HG03342 (cell line): ENCODE measurements at regions not wholly inside any gene's neighbourhood (a gene's known extent, or its start where the extent isn't known, plus 50 kb on each side); places are given as distances from the start of the nearest gene placed in this dataset.
"Not testable (repeated sequence)": the region's sequence is repeated elsewhere in the genome, so short reads cannot be mapped to it uniquely, and the experiment has no call there.

Experiments
- ATAC-seq: cut with Tn5 transposase; IDR thresholded peaks from one replicate; pipeline ENCODE4 v1.9.1; 2021; ENCODE audit warnings: mild to moderate bottlenecking, moderate library complexity; ENCODE audit not compliant: unreplicated experiment

DNA sequence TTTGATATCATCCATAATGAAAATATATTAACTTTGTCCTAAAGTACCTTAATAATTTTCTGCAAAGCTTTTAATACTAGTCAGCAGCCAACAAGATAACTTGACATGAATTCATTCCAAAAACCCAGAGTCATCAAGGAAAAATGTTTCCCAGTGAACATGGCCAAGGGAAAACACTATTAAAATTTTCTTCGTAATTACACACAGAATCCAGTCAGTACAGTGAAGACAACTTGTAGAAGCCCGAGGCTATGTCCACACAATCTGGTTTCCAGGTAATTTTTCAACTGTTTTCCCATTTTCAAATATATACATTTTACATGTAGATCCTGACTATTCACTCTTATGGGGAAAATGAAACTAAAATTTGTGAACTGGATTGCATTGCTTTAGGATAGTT is 600.9 kb downstream of the CDH8 start:
- ATAC-seq: no peak

GRCh38 chr16:61432421-61432820 is 603.8 kb downstream of the CDH8 start:
- no peak for ATAC-seq

- ATAC-seq: no peak
These were observed 615.1 kb downstream of the CDH8 start for GRCh38 chr16:61421111-61421510.

DNA sequence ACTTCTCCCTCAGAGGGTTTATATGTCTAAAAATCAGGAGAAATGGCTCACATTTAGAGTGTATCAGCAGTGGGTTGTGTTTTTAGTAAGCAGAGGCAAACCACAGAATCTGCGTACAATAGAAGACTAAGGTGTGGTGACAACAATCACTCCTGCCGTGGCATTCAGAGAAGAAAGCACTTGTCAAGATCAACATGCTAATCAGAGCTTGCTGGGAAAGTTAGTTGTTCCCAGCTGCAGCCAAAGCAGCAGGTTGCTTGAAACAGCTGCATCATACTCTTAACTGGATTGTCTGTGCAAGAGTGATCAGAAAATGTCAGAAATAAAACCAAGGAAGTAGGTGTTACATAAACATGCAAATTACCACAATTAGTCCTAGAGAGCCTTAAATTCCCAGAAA is 616.4 kb downstream of the CDH8 start:
- ATAC-seq: no peak

DNA sequence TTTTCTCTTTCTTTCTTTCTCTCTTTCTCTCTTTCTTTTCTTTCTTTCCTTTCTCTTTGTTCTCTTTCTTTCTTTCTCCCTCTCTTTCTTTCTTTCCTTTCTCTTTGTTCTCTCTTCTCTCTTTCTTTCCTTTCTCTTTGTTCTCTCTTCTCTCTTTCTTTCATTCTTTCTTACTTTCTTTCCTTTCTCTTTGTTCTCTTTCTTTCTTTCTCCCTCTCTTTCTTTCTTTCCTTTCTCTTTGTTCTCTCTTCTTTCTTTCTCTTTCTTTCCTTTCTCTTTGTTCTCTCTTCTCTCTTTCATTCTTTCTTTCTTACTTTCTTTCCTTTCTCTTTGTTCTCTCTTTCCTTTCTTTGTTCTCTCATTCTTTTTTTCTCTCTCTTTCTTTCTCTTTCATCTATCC is 617.4 kb downstream of the CDH8 start:
- not testable (repeated sequence) for ATAC-seq

- no peak for ATAC-seq
These were observed 621.1 kb downstream of the CDH8 start for GRCh38 chr16:61415126-61415525.

DNA sequence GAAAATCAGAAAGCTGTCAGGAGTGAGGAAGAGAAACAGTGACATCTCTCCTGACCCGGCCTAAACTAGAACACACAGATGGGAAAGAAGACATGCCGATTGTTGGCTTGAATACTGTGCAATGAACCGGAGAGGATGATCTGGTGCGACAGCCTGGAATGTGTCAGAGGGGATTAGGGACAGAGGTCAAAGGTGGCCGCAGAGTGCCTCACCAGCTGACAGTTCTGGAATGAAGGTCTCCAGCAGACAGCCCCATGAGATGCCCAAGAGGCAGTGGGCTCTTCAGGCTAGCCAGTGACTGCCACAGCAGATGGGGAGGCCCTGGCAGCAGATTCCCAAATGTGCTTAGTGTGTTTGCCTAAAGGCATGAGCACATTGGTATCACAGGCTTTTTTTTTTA is 623.2 kb downstream of the CDH8 start:
- ATAC-seq: no peak

DNA sequence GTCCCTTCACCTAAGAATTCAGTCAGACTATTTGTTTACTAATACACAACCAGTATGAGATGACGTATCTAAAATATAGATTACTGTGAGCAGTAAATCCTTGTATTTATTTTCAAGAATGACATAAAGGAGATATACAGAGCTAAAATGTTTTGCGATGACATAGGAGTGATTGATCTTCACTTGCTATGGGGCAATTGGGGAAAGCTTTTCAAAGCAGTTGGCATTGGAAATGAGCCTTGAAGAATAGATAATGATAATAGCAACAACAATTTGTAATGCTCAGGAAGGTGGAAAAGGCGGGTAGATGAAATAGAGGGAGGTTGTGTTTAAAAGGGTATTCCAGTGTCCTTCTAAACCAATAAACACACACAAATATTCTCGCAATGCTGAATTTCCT is 623.7 kb downstream of the CDH8 start:
- ATAC-seq: no peak

- ATAC-seq: no peak
These were observed 626.6 kb downstream of the CDH8 start for GRCh38 chr16:61409604-61410003.

DNA sequence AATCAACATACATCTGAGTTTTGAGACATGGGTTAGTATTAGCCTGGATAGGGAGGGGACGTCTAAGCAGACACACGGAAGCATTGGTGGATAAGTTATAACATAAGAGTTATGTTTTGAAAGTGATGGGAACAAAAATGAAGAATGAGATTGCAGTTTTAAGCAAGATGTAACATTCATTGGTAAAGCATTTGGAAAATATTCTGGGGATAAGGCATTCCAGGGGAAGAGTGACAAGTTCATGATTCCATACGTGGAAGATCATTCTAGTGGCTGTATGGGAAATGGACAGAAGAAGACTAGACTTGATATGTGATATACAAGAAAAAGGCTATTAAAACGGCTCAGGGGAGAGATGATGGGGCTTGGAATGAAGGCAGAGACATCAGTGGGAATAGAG is 632.9 kb downstream of the CDH8 start:
- no peak for ATAC-seq

DNA sequence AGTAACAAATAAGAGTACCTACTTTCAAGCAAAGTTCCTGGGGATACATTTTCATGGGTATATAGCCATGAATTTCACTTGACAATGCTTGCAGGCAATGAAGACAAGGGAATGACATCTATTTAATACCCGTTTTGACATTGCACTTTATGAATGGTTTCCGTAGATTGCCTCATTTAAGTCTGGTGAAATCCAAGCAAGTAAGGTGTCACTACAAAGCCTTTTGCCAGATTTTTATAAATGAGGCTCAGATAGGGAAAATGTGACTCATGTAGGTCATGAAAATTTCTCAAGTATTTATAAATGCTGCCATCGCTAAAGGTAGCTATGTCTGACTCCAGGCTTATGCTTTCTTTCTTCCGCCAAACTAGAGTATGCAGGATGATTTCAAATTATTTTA is 644.3 kb downstream of the CDH8 start:
- ATAC-seq: no peak

DNA sequence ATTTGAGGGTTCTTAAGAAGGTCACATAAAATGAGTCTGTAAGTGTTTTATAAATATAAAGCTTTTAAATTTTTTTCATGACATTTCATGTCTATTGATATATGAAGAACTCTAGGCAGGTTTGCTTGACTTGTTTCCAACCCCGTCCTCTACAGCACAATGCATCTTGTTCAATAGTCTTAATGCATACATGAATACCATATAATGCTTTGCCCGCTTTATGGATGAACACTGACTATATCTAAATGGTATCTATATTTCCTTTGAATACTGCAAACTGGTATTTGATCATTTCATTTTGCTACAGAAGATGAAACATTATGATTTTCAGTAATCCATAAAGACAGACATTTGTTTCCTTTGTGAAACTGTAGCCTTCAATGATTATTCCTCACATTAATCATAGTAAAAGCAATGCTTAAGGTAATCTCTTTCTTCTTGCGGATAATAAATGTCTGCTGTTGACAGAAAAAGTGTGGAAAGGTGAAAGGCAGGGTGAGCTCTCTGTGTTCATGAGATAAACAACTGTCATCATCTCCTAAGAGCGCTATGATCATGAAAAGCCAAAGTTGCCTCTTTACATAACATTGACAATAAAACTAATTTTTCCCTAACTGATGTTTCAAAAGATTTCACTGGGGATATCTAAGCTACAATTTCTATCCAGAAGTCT is 645.1 kb downstream of the CDH8 start:
- no peak for ATAC-seq

DNA sequence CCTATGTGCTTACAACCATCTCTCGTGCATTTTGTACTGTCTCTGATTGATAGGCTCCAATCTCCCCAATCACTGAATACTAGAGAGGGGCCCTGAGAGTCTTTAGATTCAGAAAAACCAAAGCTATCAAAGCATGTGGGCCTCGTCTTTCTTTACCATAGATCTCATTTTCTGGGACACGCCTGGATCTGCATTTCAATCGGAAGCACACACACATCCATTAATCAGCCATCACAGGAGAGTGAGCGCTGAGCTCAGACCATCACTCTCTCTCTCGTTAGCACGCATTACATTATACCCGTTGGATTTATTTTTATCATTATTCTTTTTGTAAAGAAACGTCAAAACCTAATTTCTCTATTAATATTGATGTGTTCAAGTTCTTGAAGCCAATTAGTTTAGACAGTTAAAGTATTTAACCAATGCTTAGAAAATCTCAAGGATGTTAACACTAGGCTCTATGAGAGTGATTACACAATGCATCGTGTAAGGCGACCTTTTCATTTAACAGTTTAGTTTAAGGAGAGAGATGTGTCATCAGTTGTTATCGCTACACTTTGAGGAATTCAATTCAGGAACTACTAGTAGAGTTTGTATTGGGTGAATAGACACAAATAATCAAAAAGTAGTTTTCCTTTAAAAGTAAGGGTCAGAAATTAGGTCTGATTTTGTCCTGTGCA is 650.7 kb downstream of the CDH8 start:
- no peak for ATAC-seq

GRCh38 chr16:61382435-61382834 is 653.8 kb downstream of the CDH8 start:
- ATAC-seq: no peak

DNA sequence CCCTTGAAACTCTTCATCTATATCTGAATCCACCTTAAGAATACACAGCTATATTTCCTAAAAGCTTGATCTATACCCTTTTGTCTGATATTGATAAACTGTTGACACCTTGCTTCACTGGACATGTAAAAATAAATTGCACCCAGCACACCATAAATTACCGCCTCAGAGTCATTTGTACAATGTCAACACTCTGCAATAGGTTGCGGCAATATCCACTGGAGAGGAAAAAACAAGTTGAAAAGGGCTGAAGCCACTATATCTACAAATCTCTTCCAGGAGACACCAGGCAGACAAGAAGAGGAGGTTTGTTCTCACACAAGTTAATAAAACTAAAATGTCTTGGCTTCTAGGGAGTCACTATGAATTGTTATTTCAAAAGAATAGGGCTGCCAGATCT is 656.9 kb downstream of the CDH8 start:
- ATAC-seq: no peak

DNA sequence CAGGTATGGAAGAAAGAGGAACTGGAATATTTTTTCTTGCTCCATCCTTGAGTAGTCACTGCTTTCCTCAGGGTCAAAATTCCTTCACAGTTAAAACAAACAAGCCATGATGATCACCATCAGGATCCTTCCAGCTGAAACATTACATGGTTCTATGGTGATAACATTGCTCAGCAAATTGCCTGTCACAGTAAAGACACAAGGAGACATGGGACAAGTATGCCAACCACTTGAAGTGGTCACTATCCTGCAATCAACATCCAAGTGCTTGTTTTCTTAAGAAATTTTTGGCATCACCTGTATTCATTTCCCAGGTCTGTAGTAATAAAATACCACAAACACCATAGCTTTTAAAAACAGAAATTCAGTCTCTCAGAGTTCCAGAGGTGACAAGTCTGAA is 662.2 kb downstream of the CDH8 start:
- no peak for ATAC-seq

DNA sequence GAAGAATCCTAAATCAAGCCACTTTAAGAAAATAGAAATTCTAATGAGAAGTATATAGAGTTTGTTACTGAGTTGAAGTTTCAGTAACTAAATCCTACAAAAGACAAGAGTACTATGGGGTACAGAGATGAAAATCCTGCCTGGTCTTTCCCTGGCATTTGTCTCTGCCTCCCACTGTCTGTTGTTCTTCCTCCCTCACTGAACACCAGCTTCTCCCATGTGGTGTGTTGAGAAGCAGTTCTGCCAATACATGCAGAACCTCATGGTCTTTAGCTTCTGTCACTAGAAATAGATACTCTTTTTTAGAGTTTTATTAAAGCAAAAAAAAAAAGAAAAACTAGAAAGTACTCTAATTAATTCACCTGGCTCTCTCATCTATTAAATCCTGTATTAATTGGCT is 664.4 kb downstream of the CDH8 start:
- ATAC-seq: no peak

DNA sequence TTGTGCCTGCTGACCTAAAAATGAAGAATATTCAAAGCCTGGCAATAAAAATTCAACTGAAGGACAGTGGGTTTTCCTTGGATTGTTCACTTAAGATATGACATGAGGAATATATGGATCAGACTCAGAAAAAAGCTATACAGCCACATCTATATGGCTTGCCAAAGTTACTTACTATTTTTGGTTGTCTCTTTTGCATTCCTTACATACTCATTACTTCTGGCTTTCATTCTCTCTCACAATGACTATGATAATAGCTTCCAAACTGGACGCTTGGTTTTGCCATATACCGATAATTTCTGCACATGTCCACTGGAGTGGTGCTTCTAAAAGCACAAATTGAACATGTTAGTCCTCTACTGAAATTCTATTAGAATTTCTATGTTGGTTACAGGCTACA is 664.9 kb downstream of the CDH8 start:
- ATAC-seq: no peak

- ATAC-seq: no peak
These were observed 665.7 kb downstream of the CDH8 start for GRCh38 chr16:61370564-61370963.

DNA sequence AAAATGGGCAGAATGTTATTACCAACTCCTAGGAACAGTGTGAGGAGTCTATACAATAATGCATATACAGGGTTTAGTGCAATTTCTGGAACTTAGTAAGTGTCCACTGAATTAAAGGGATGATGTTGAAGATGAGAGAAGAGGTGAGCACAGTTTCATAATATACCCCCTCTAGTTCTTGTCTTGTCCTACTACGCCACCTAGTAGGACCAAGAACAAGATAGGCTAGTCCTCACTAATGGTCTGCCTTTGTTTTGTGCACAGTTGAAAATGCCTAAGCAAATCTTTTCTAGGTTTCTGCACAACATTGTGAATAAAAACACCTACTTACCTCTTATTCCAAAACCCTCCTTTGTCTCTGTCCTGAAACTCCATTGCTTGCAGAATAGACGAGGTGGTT is 670.2 kb downstream of the CDH8 start:
- no peak for ATAC-seq

GRCh38 chr16:61364990-61365389 is 671.2 kb downstream of the CDH8 start:
- no peak for ATAC-seq

- ATAC-seq: no peak
These were observed 673.7 kb downstream of the CDH8 start for GRCh38 chr16:61362585-61362984.

GRCh38 chr16:61344791-61345190 is 691.4 kb downstream of the CDH8 start:
- ATAC-seq: no peak
